ENCODE measurements at regions not wholly inside any gene's neighbourhood (a gene's known extent, or its start where the extent isn't known, plus 50 kb on each side); places are given as distances from the start of the nearest gene placed in this dataset.

- H2AFZ ChIP-seq (ENCODE audit: low read depth, low read length) = no peak overlapping the region
- peaks cover 7% of the 10 kb centered on the region for H3K4me1 Mint-ChIP-seq (ENCODE audit: low read depth, unreplicated experiment)
- H3K27me3 Mint-ChIP-seq (ENCODE audit: low read depth, unreplicated experiment) = no peaks in the 10 kb centered on the region
- DNase-seq (ENCODE audit: low read depth) = no peak
- H3K9me3 Mint-ChIP-seq (ENCODE audit: unreplicated experiment) = no peaks in the 10 kb centered on the region
- no peak overlapping the region for H3K4me3 ChIP-seq (ENCODE audit: insufficient read depth, low read depth, low read length)
- peaks cover 1% of the 10 kb centered on the region for H3K36me3 Mint-ChIP-seq (ENCODE audit: low read depth, unreplicated experiment)
- H3K79me2 ChIP-seq (ENCODE audit: insufficient read depth, low read length) = no peaks in the 10 kb centered on the region
- H3K9me3 ChIP-seq (ENCODE audit: insufficient read depth, low read depth, low read length) = no peaks in the 10 kb centered on the region
- no peak overlapping the region for H3K4me3 Mint-ChIP-seq (ENCODE audit: unreplicated experiment)
- no peak overlapping the region for H3K27ac Mint-ChIP-seq (ENCODE audit: unreplicated experiment)
- TF ChIP-seq EZH2 (IDR thresholded peaks at IDR 0.05; ENCODE audit: insufficient read depth, low read length) = no peak
- H3K4me2 ChIP-seq (ENCODE audit: low read length) = no peak overlapping the region
- FAIRE-seq = no peak
- no peaks in the 10 kb centered on the region for H3K36me3 ChIP-seq (ENCODE audit: insufficient read depth, low read length)
- no peaks in the 10 kb centered on the region for H3K27me3 ChIP-seq (ENCODE audit: insufficient read depth, low read length)
- no peak overlapping the region for H3K27ac ChIP-seq (ENCODE audit: low read depth, low read length)
- no peak overlapping the region for H3K9ac ChIP-seq (ENCODE audit: low read length)
- no peaks in the 10 kb centered on the region for H4K20me1 ChIP-seq (ENCODE audit: insufficient read depth, low read length)
- H3K4me1 ChIP-seq (ENCODE audit: insufficient read depth, low read length) = no peaks in the 10 kb centered on the region
These were observed 180.1 kb downstream of the SYK start for GRCh38 chr9:90981726-90982125.

- Histone ChIP-seq H3K9me3 (ENCODE audit: insufficient read depth, low read depth, low read length) (no peaks in the 10 kb centered on the region), H3K4me2 (ENCODE audit: low read length) (no peak overlapping the region), H2AFZ (ENCODE audit: low read depth, low read length) (no peak overlapping the region), H3K36me3 (ENCODE audit: insufficient read depth, low read length) (no peaks in the 10 kb centered on the region), H3K4me3 (ENCODE audit: insufficient read depth, low read depth, low read length) (no peak overlapping the region), H3K9ac (ENCODE audit: low read length) (no peak overlapping the region), H3K27ac (ENCODE audit: low read depth, low read length) (no peak overlapping the region), H3K4me1 (ENCODE audit: insufficient read depth, low read length) (no peaks in the 10 kb centered on the region), H4K20me1 (ENCODE audit: insufficient read depth, low read length) (no peaks in the 10 kb centered on the region), H3K27me3 (ENCODE audit: insufficient read depth, low read length) (no peaks in the 10 kb centered on the region), H3K79me2 (ENCODE audit: insufficient read depth, low read length) (no peaks in the 10 kb centered on the region)
- Mint-ChIP-seq H3K9me3 (ENCODE audit: unreplicated experiment) (peaks cover 3% of the 10 kb centered on the region), H3K4me3 (ENCODE audit: unreplicated experiment) (no peak overlapping the region), H3K36me3 (ENCODE audit: low read depth, unreplicated experiment) (peaks cover 1% of the 10 kb centered on the region), H3K4me1 (ENCODE audit: low read depth, unreplicated experiment) (peaks cover 10% of the 10 kb centered on the region), H3K27ac (ENCODE audit: unreplicated experiment) (no peak overlapping the region), H3K27me3 (ENCODE audit: low read depth, unreplicated experiment) (no peaks in the 10 kb centered on the region)
- DNase-seq (ENCODE audit: low read depth) = no peak
- no peak for TF ChIP-seq CTCF (IDR thresholded peaks at IDR 0.05; ENCODE audit: insufficient read depth, low read depth, low read length)
- no peak for TF ChIP-seq EZH2 (IDR thresholded peaks at IDR 0.05; ENCODE audit: insufficient read depth, low read length)
- FAIRE-seq = no peak
These were observed 181.8 kb downstream of the SYK start for GRCh38 chr9:90983394-90983793.

- no peak overlapping the region for H3K9ac ChIP-seq (ENCODE audit: low read length)
- H3K4me3 ChIP-seq (ENCODE audit: insufficient read depth, low read depth, low read length) = no peak overlapping the region
- H3K36me3 ChIP-seq (ENCODE audit: insufficient read depth, low read length) = no peaks in the 10 kb centered on the region
- H3K27ac ChIP-seq (ENCODE audit: low read depth, low read length) = no peak overlapping the region
- FAIRE-seq (no peak), DNase-seq (ENCODE audit: low read depth) (no peak)
- no peaks in the 10 kb centered on the region for H3K9me3 ChIP-seq (ENCODE audit: insufficient read depth, low read depth, low read length)
- Mint-ChIP-seq H3K4me1 (ENCODE audit: low read depth, unreplicated experiment) (peaks cover 13% of the 10 kb centered on the region), H3K36me3 (ENCODE audit: low read depth, unreplicated experiment) (no peaks in the 10 kb centered on the region), H3K27me3 (ENCODE audit: low read depth, unreplicated experiment) (no peaks in the 10 kb centered on the region), H3K27ac (ENCODE audit: unreplicated experiment) (peak overlapping the region; percentile 38), H3K4me3 (ENCODE audit: unreplicated experiment) (no peak overlapping the region), H3K9me3 (ENCODE audit: unreplicated experiment) (peaks cover 14% of the 10 kb centered on the region)
- no peaks in the 10 kb centered on the region for H3K79me2 ChIP-seq (ENCODE audit: insufficient read depth, low read length)
- no peak overlapping the region for H2AFZ ChIP-seq (ENCODE audit: low read depth, low read length)
- no peaks in the 10 kb centered on the region for H4K20me1 ChIP-seq (ENCODE audit: insufficient read depth, low read length)
- no peaks in the 10 kb centered on the region for H3K27me3 ChIP-seq (ENCODE audit: insufficient read depth, low read length)
- no peak overlapping the region for H3K4me2 ChIP-seq (ENCODE audit: low read length)
- H3K4me1 ChIP-seq (ENCODE audit: insufficient read depth, low read length) = no peaks in the 10 kb centered on the region
- no peak for TF ChIP-seq CTCF (IDR thresholded peaks at IDR 0.05; ENCODE audit: insufficient read depth, low read depth, low read length)
- TF ChIP-seq EZH2 (IDR thresholded peaks at IDR 0.05; ENCODE audit: insufficient read depth, low read length) = no peak
These were observed 184.0 kb downstream of the SYK start for GRCh38 chr9:90985631-90986030.

Data from astrocyte (in vitro differentiated cells and primary cell).